Thyroid gland (tissue), 4 donors: ENCODE measurements at regions not wholly inside any gene's neighbourhood (a gene's known extent, or its start where the extent isn't known, plus 50 kb on each side); places are given as distances from the start of the nearest gene placed in this dataset.

Experiments
- CTCF ChIP-seq, 6 experiments: fragments of 200-600 bp in 3 of 6; fragments of 450-650 bp in 3 of 6; sonication (generic) in 3 of 6; IDR thresholded peaks; one replicate each; pipeline ENCODE4 v1.5.1; 2016 to 2019; ENCODE audit warnings: antibody characterized with exemption in 6 of 6, mild to moderate bottlenecking in 2 of 6, inconsistent platforms in 1 of 6, moderate library complexity in 1 of 6
- POLR2A ChIP-seq, 2 donors: fragments of 450-650 bp; IDR thresholded peaks; one replicate each; pipeline ENCODE4 v1.6.1; 2017; ENCODE audit warnings: antibody characterized with exemption in 2 of 2, mild to moderate bottlenecking in 2 of 2, moderate library complexity in 1 of 2

DNA sequence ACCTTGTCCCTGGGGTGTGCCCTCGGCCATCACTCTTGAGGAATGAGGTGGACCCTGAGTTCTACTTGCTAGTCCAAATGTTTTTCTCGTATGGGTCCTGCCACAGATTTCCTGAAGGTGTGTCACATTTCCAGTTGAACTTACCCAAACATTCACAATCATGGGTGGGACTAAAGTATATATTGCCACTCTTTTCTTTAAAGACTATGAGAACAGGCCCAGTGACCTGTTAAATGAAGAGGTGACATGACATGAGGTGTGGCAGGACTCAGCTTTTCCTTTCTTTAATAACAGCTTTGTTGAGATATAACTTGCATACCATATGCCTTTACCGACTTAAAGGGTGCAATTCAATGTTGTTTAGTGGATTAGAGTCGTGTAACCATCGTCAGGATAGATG is 177.2 kb upstream of the EXOC2 start:
- TF ChIP-seq CTCF (IDR thresholded peaks at IDR 0.05) = no peak
- no peak for TF ChIP-seq POLR2A (IDR thresholded peaks at IDR 0.05)
